Liver (tissue), 3 donors: ENCODE measurements at regions not wholly inside any gene's neighbourhood (a gene's known extent, or its start where the extent isn't known, plus 50 kb on each side); places are given as distances from the start of the nearest gene placed in this dataset.

Experiments
- CTCF ChIP-seq: fragments of 150-350 bp; IDR thresholded peaks from 2 replicates; pipeline ENCODE4 v1.5.1; 2017; ENCODE audit warnings: improper control_type of control experiment, low read depth, low read length; ENCODE audit not compliant: missing input control
- RAD21 ChIP-seq, 2 donors: IDR thresholded peaks; 2 replicates each; pipeline ENCODE4 v1.6.1; 2016; ENCODE audit warnings: antibody characterized with exemption in 2 of 2, mild to moderate bottlenecking in 2 of 2
- SP1 ChIP-seq: IDR thresholded peaks from 2 replicates; pipeline ENCODE4 v1.6.1; 2018; ENCODE audit warnings: antibody characterized with exemption, mild to moderate bottlenecking
- YY1 ChIP-seq: IDR thresholded peaks from 2 replicates; pipeline ENCODE4 v1.6.1; 2016; ENCODE audit warnings: antibody characterized with exemption, mild to moderate bottlenecking
- donor health status: healthy.
- donor health status: healthy.

GRCh38 chr7:4612939-4613841, 68.9 kb upstream of the FOXK1 start:
- TF ChIP-seq SP1 (peak; percentile 27), RAD21 (IDR thresholded peaks at IDR 0.05) (peak in 1 of 2 donors; percentile 4), YY1 (no peak), CTCF (no peak)
